GM23338 (cell line): ENCODE measurements at regions not wholly inside any gene's neighbourhood (a gene's known extent, or its start where the extent isn't known, plus 50 kb on each side); places are given as distances from the start of the nearest gene placed in this dataset.

ENCODE experiments used
- ATAC-seq: fragments of 200-7000 bp; cut with Tn5 transposase; 3 replicates; pipeline ENCODE4 v1.9.1; 2020
- DNase-seq: peaks from one replicate; pipeline ENCODE4 v3.0.0-alpha.2; 2015; ENCODE audit warnings: low spot score
- H2AFZ ChIP-seq: fragments of 200-600 bp; sonication (generic); 2 replicates; pipeline ENCODE4 v1.8.0; 2016; ENCODE audit warnings: antibody characterized with exemption, mild to moderate bottlenecking, moderate library complexity
- H3F3A ChIP-seq: fragments of 200-600 bp; sonication (generic); replicated peaks from 2 replicates; pipeline ENCODE4 v1.8.0; 2017; ENCODE audit warnings: antibody characterized with exemption, mixed run types, low read depth
- H3K27ac ChIP-seq: fragments of 200-600 bp; sonication (generic); 2 replicates; pipeline ENCODE4 v1.6.1; 2016; ENCODE audit warnings: low read depth
- H3K27me3 ChIP-seq: fragments of 200-600 bp; sonication (generic); 2 replicates; pipeline ENCODE4 v1.8.0; 2016; ENCODE audit warnings: mild to moderate bottlenecking, mixed run types, moderate library complexity; ENCODE audit not compliant: insufficient read depth
- H3K36me3 ChIP-seq: fragments of 200-600 bp; sonication (generic); 2 replicates; pipeline ENCODE4 v1.8.0; 2016; ENCODE audit warnings: mild to moderate bottlenecking; ENCODE audit not compliant: insufficient read depth
- H3K4me1 ChIP-seq: fragments of 200-600 bp; sonication (generic); 2 replicates; pipeline ENCODE4 v1.8.0; 2016; ENCODE audit warnings: mild to moderate bottlenecking, moderate library complexity; ENCODE audit not compliant: insufficient read depth
- H3K4me2 ChIP-seq: fragments of 200-600 bp; sonication (generic); 2 replicates; pipeline ENCODE4 v1.7.1; 2017; ENCODE audit warnings: mixed run types
- H3K4me3 ChIP-seq: fragments of 200-600 bp; sonication (generic); 2 replicates; pipeline ENCODE4 v1.6.1; 2016; ENCODE audit warnings: mixed run types
- H3K79me2 ChIP-seq: fragments of 200-600 bp; sonication (generic); replicated peaks from 2 replicates; pipeline ENCODE4 v1.8.0; 2017; ENCODE audit warnings: mild to moderate bottlenecking; ENCODE audit not compliant: insufficient read depth
- H3K9me2 ChIP-seq: fragments of 200-600 bp; sonication (generic); 2 replicates; pipeline ENCODE4 v1.8.0; 2017; ENCODE audit not compliant: insufficient read depth
- H4K20me1 ChIP-seq: fragments of 200-600 bp; sonication (generic); replicated peaks from 2 replicates; pipeline ENCODE4 v1.8.0; 2017; ENCODE audit warnings: mild to moderate bottlenecking; ENCODE audit not compliant: insufficient read depth
- H3K27ac Mint-ChIP-seq: 2 replicates; pipeline ENCODE4 v1.8.0; 2020; ENCODE audit warnings: inconsistent platforms, mild to moderate bottlenecking, moderate library complexity, mixed read lengths
- H3K27me3 Mint-ChIP-seq: 3 replicates; pipeline ENCODE4 v1.8.0; 2022; ENCODE audit warnings: low read depth, mild to moderate bottlenecking, moderate library complexity, mixed read lengths, inconsistent platforms; ENCODE audit not compliant: insufficient read depth, poor library complexity
- H3K36me3 Mint-ChIP-seq: 3 replicates; pipeline ENCODE4 v1.8.0; 2021; ENCODE audit warnings: low read depth, mild to moderate bottlenecking, inconsistent platforms, moderate library complexity, mixed read lengths
- H3K4me1 Mint-ChIP-seq: 3 replicates; pipeline ENCODE4 v1.8.0; 2020; ENCODE audit warnings: mild to moderate bottlenecking, inconsistent platforms, mixed read lengths
- H3K4me3 Mint-ChIP-seq: 3 replicates; pipeline ENCODE4 v1.8.0; 2021; ENCODE audit warnings: moderate library complexity, mild to moderate bottlenecking, inconsistent platforms, mixed read lengths
- H3K9me3 Mint-ChIP-seq: 3 replicates; pipeline ENCODE4 v1.8.0; 2020; ENCODE audit warnings: moderate library complexity, mild to moderate bottlenecking, inconsistent platforms, mixed read lengths
- CREB1 ChIP-seq: fragments of 250-450 bp; sonication (Bioruptor Pico); IDR thresholded peaks from 2 replicates; pipeline ENCODE4 v1.5.0; 2020; ENCODE audit warnings: low read depth, mild to moderate bottlenecking, moderate library complexity
- CTCF ChIP-seq, 2 experiments: fragments of 200-600 bp in 1 of 2; sonication (generic) in 1 of 2; conservative IDR thresholded peaks; 2 replicates each; pipeline versions ENCODE4 v1.5.1 to v1.6.1; 2016 to 2017; ENCODE audit warnings: antibody characterized with exemption in 2 of 2, low read depth in 2 of 2, mild to moderate bottlenecking in 2 of 2, moderate library complexity in 1 of 2
- ETS1 ChIP-seq: IDR thresholded peaks from 2 replicates; pipeline ENCODE4 v1.6.1; 2016; ENCODE audit warnings: antibody characterized with exemption
- EZH2 ChIP-seq: fragments of 200-600 bp; sonication (generic); IDR thresholded peaks from one replicate; pipeline ENCODE4 v1.8.0; 2017; ENCODE audit warnings: antibody characterized with exemption, mild to moderate bottlenecking, low read depth; ENCODE audit not compliant: unreplicated experiment
- EZH2phosphoT487 ChIP-seq: fragments of 200-600 bp; sonication (generic); IDR thresholded peaks from one replicate; pipeline ENCODE4 v1.8.1; 2018; ENCODE audit warnings: antibody characterized with exemption; ENCODE audit not compliant: unreplicated experiment
- JUNB ChIP-seq: IDR thresholded peaks from one replicate; pipeline ENCODE4 v1.6.1; 2016; ENCODE audit warnings: antibody characterized with exemption; ENCODE audit not compliant: unreplicated experiment
- NANOG ChIP-seq: IDR thresholded peaks from 2 replicates; pipeline ENCODE4 v1.6.1; 2016; ENCODE audit warnings: antibody characterized with exemption, borderline replicate concordance
- POLR2AphosphoS5 ChIP-seq: IDR thresholded peaks from 2 replicates; pipeline ENCODE4 v1.6.1; 2016; ENCODE audit warnings: antibody characterized with exemption, low read depth
- REST ChIP-seq: IDR thresholded peaks from one replicate; pipeline ENCODE4 v1.6.1; 2018; ENCODE audit warnings: antibody characterized with exemption; ENCODE audit not compliant: unreplicated experiment
- STAT1 ChIP-seq: IDR thresholded peaks from one replicate; pipeline ENCODE4 v1.6.1; 2016; ENCODE audit warnings: antibody characterized with exemption; ENCODE audit not compliant: unreplicated experiment
- ZNF114 ChIP-seq: fragments of 250-450 bp; sonication (Bioruptor Pico); IDR thresholded peaks from 2 replicates; pipeline ENCODE4 v1.5.0; 2020; ENCODE audit warnings: mild to moderate bottlenecking, moderate library complexity
- ZNF331 ChIP-seq: fragments of 250-450 bp; sonication (Bioruptor Pico); IDR thresholded peaks from 2 replicates; pipeline ENCODE4 v1.5.0; 2020; ENCODE audit warnings: low read depth, mild to moderate bottlenecking, moderate library complexity
- ZNF462 ChIP-seq: fragments of 250-450 bp; sonication (Bioruptor Pico); IDR thresholded peaks from 2 replicates; pipeline ENCODE4 v1.5.0; 2020; ENCODE audit warnings: mild to moderate bottlenecking, moderate library complexity

- ATAC-seq (no peak), DNase-seq (no peak)
- no peaks in the 10 kb centered on the region; the same call in 1 of the 2 replicates for H3K4me1 ChIP-seq
- H3K4me2 ChIP-seq, result no peak overlapping the region
- H4K20me1 ChIP-seq, result no peaks in the 10 kb centered on the region
- no peaks in the 10 kb centered on the region for H3K27me3 Mint-ChIP-seq
- TF ChIP-seq CREB1 (CRISPR knock-in tag) (no peak), ETS1 (no peak), EZH2 (no peak), STAT1 (no peak), CTCF (conservative IDR thresholded peaks at IDR 0.05; ENCODE audit: low read depth in 2 of 2) (no peak), ZNF114 (no peak), EZH2phosphoT487 (no peak), JUNB (no peak), REST (no peak), POLR2AphosphoS5 (no peak), ZNF462 (no peak), ZNF331 (no peak), NANOG (no peak)
- H3K9me3 Mint-ChIP-seq, result no peaks in the 10 kb centered on the region
- H3K27ac Mint-ChIP-seq, result no peak overlapping the region
- H2AFZ ChIP-seq, result no peak overlapping the region
- 0 out of 2 replicates have a peak, but pooled peaks cover 8% of the 10 kb centered on the region for H3K9me2 ChIP-seq
- H3K27ac ChIP-seq, result no peak overlapping the region
- peaks cover 4% of the 10 kb centered on the region; the same call in 1 of the 3 replicates for H3K36me3 Mint-ChIP-seq
- H3K4me3 Mint-ChIP-seq, result no peak overlapping the region
- H3K4me1 Mint-ChIP-seq, result peaks cover 16% of the 10 kb centered on the region
- H3K36me3 ChIP-seq, result no peaks in the 10 kb centered on the region
- no peaks in the 10 kb centered on the region for H3K79me2 ChIP-seq
- no peaks in the 10 kb centered on the region for H3F3A ChIP-seq
- H3K4me3 ChIP-seq, result no peak overlapping the region
- H3K27me3 ChIP-seq, result no peaks in the 10 kb centered on the region
Measured at GRCh38 chr18:76670564-76671288, 151.6 kb upstream of the ZNF236 start.
